HG03196 (cell line): ENCODE measurements at regions not wholly inside any gene's neighbourhood (a gene's known extent, or its start where the extent isn't known, plus 50 kb on each side); places are given as distances from the start of the nearest gene placed in this dataset.
"Not testable (repeated sequence)": the region's sequence is repeated elsewhere in the genome, so short reads cannot be mapped to it uniquely, and the experiment has no call there.

ENCODE experiments used
- ATAC-seq: cut with Tn5 transposase; IDR thresholded peaks from one replicate; pipeline ENCODE4 v1.9.1; 2021; ENCODE audit not compliant: unreplicated experiment

GRCh38 chr5:124892185-124892848 is 145.9 kb upstream of the ZNF608 start:
- ATAC-seq = no peak

- ATAC-seq = no peak
Observed at GRCh38 chr5:124894541-124894940, 148.1 kb upstream of the ZNF608 start.

GRCh38 chr5:124895236-124895635 is 148.8 kb upstream of the ZNF608 start:
- no peak for ATAC-seq

GRCh38 chr5:124901081-124901480 is 154.6 kb upstream of the ZNF608 start:
- no peak for ATAC-seq

- peak; percentile 99 for ATAC-seq
Observed at GRCh38 chr5:124902097-124902821, 155.8 kb upstream of the ZNF608 start.

GRCh38 chr5:124905256-124906130 is 159.1 kb upstream of the ZNF608 start:
- no peak for ATAC-seq

- ATAC-seq = no peak
Observed at GRCh38 chr5:124906339-124907097, 160.1 kb upstream of the ZNF608 start.

- no peak for ATAC-seq
Observed at GRCh38 chr5:124907098-124907644, 160.7 kb upstream of the ZNF608 start.

GRCh38 chr5:124908581-124909451 is 162.4 kb upstream of the ZNF608 start:
- peak; percentile 92 for ATAC-seq

- no peak for ATAC-seq
Observed at GRCh38 chr5:124909734-124910133, 163.3 kb upstream of the ZNF608 start.

- ATAC-seq = no peak
Observed at GRCh38 chr5:124910354-124911016, 164.0 kb upstream of the ZNF608 start.

- ATAC-seq = no peak
Observed at GRCh38 chr5:124912638-124913328, 166.3 kb upstream of the ZNF608 start.

GRCh38 chr5:124913329-124913653 is 166.9 kb upstream of the ZNF608 start:
- no peak for ATAC-seq

- not testable (repeated sequence) for ATAC-seq
Observed at GRCh38 chr5:124916313-124916712, 169.9 kb upstream of the ZNF608 start.

GRCh38 chr5:124918618-124919017 is 172.2 kb upstream of the ZNF608 start:
- ATAC-seq = no peak

GRCh38 chr5:124919076-124919475 is 172.6 kb upstream of the ZNF608 start:
- no peak for ATAC-seq

- no peak for ATAC-seq
Observed at GRCh38 chr5:124919747-124920525, 173.5 kb upstream of the ZNF608 start.
